ENCODE measurements at regions not wholly inside any gene's neighbourhood (a gene's known extent, or its start where the extent isn't known, plus 50 kb on each side); places are given as distances from the start of the nearest gene placed in this dataset.
"Not testable (repeated sequence)": the region's sequence is repeated elsewhere in the genome, so short reads cannot be mapped to it uniquely, and the experiment has no call there.

GRCh38 chr15:85196697-85197096 is 183.7 kb upstream of the AKAP13 start:
- DNase-seq (ENCODE audit: low read depth), result not testable (repeated sequence)

- not testable (repeated sequence) for DNase-seq (ENCODE audit: low read depth)
Observed at GRCh38 chr15:85197582-85197981, 182.8 kb upstream of the AKAP13 start.

GRCh38 chr15:85198432-85198831 is 182.0 kb upstream of the AKAP13 start:
- not testable (repeated sequence) for DNase-seq (ENCODE audit: low read depth)

- DNase-seq (ENCODE audit: low read depth), result not testable (repeated sequence)
Observed at GRCh38 chr15:85200215-85200614, 180.2 kb upstream of the AKAP13 start.

GRCh38 chr15:85201118-85201793 is 179.1 kb upstream of the AKAP13 start:
- DNase-seq (ENCODE audit: low read depth), result not testable (repeated sequence)

- not testable (repeated sequence) for DNase-seq (ENCODE audit: low read depth)
Observed at GRCh38 chr15:85204481-85204880, 175.9 kb upstream of the AKAP13 start.

GRCh38 chr15:85233791-85234325 is 146.5 kb upstream of the AKAP13 start:
- DNase-seq (ENCODE audit: low read depth), result not testable (repeated sequence)

- DNase-seq (ENCODE audit: low read depth), result not testable (repeated sequence)
Observed at GRCh38 chr15:85234450-85235196, 145.8 kb upstream of the AKAP13 start.

DNA sequence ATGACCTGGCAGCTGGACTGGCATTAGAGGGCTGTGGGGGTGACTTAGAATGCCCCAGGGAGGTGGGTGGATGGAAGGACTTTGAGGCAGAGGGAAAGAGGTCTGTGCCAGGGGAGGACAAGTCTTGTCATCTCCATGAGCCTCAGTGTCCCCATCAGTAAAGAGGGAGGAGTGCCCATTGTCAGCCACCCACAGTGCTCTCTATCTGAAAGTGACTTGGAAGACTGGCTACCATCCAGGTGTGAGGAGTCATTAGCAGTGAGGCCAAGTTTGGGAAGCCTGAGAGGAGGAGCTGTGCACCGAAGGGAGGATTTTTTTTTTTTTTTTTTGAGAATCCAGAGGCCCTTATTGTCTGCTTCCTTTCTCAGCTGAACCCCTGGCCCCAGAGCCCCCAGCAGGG is 136.3 kb upstream of the AKAP13 start:
- DNase-seq (ENCODE audit: low read depth), result not testable (repeated sequence)

GRCh38 chr15:85250938-85251542 is 129.4 kb upstream of the AKAP13 start:
- not testable (repeated sequence) for DNase-seq (ENCODE audit: low read depth)

GRCh38 chr15:85253196-85253915 is 127.0 kb upstream of the AKAP13 start:
- peak; percentile 36 for DNase-seq (ENCODE audit: low read depth)

- DNase-seq (ENCODE audit: low read depth), result not testable (repeated sequence)
Observed at GRCh38 chr15:85254961-85255360, 125.4 kb upstream of the AKAP13 start.

- not testable (repeated sequence) for DNase-seq (ENCODE audit: low read depth)
Observed at GRCh38 chr15:85255502-85255901, 124.9 kb upstream of the AKAP13 start.

- DNase-seq (ENCODE audit: low read depth), result not testable (repeated sequence)
Observed at GRCh38 chr15:85256009-85256997, 124.1 kb upstream of the AKAP13 start.

GRCh38 chr15:85258062-85258445 is 122.3 kb upstream of the AKAP13 start:
- DNase-seq (ENCODE audit: low read depth), result not testable (repeated sequence)

GRCh38 chr15:85258559-85259209 is 121.7 kb upstream of the AKAP13 start:
- not testable (repeated sequence) for DNase-seq (ENCODE audit: low read depth)

DNA sequence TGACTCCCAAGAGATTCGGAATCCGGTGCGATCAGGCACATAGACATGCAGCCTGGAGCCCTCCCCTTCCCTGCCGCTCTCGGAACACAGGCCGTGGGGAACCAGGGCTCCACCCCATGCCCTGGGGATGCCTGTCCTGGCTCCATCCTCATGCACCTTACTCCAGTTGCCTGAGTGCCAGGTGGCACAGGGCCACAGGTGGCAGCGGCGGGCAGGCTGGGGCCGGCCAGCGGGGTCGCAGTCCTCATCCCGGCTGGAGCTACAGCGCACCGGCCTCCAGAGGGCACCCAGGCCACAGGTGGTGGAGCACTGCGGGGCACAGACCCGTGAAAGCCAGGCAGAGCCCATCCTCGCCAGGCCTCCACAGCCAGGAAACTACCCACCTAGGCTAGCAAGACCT is 119.9 kb upstream of the AKAP13 start:
- not testable (repeated sequence) for DNase-seq (ENCODE audit: low read depth)

DNA sequence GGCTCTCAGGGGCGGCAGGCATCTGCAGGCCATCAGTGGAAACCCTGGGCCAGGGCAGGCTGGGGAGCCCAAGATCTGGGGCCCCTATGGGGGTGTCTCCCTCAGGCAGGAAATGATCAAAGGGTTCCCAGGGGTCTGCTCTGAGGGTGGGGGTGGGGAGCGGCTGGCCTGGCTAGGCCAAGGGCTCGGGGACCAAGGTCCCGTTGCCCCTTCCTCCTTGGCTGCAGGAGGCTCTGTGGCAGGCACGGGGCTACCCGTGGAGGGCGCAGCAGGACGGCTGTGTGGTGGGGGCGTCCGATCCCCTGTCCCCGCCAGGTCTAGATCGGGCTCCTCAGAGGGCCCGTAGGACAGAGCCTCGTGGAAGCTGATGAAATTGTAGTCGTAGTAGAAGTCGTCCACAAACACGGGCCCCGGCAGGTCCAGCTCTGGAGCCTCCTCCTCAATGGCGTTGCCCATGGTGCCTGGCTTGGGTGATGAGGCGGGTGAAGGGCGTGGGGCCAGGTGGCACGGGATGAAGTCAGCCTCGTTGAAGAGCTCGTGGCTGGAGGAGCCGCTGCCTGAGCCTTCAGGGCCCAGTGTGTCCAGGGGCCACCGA is 117.8 kb upstream of the AKAP13 start:
- DNase-seq (ENCODE audit: low read depth), result not testable (repeated sequence)

GRCh38 chr15:85263842-85264440 is 116.5 kb upstream of the AKAP13 start:
- DNase-seq (ENCODE audit: low read depth), result not testable (repeated sequence)

Data from ELR (cell line).